Stimulated activated CD4-positive, alpha-beta T cell treated with anti-CD3 and anti-CD28 coated beads, Interleukin-1b, Interleukin-23, amount 100 ng/mL, for 24 hours (primary cell): ENCODE measurements at regions not wholly inside any gene's neighbourhood (a gene's known extent, or its start where the extent isn't known, plus 50 kb on each side); places are given as distances from the start of the nearest gene placed in this dataset.
"Not testable (repeated sequence)": the region's sequence is repeated elsewhere in the genome, so short reads cannot be mapped to it uniquely, and the experiment has no call there.

Source experiments
- DNase-seq, 4 experiments: peaks; one replicate each; pipeline ENCODE4 v3.0.0-alpha.2; 2020; ENCODE audit warnings: low read depth in 4 of 4, low spot score in 1 of 4

GRCh38 chr10:60523371-60523770, 133.7 kb upstream of the ANK3 start:
- DNase-seq, result not testable (repeated sequence)

- DNase-seq, result no peak
These were observed 132.9 kb upstream of the ANK3 start for GRCh38 chr10:60522617-60523016.

DNA sequence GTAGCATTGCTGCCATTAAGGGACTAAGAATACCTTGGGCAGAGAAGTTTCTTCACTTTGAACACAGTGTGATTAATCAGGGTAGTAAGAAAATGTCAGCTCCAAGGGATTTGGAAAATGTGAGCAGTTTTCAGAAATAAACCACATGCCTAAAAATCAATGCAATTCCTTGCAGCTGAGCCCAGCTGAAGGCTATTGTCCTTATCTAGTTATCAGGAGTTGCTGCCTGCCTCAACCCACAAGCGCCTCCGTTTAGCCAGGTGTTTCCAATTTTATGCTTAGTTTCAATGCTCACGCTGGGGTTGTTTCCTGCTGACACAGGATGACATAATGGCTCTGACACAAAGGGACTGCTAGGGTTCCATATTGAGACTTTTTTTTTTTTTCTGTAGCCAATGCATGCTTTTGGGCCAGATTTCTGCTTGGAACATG, 132.3 kb upstream of the ANK3 start:
- no peak for DNase-seq

- no peak for DNase-seq
These were observed 129.1 kb upstream of the ANK3 start for GRCh38 chr10:60518745-60519144.

DNA sequence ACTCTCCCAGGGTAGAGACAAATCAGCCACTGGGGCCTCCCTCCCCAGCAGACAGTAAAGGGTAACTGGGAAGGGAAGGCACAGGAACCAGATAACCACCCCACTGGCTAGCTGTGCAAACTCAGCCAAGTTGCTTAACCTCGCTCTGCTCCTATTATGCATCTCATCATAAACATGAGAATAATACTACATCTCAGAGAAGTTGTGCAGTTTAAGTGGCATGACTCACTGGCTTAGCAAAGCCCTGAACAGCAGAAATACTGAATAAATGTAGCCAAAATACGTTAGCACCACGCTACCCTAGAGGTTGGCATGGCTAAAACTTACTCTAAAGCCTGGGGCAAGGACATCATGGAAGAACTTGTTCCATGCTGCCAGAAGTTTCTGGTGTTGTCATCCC, 128.1 kb upstream of the ANK3 start:
- DNase-seq, result no peak

GRCh38 chr10:60513281-60513680, 123.6 kb upstream of the ANK3 start:
- no peak for DNase-seq

DNA sequence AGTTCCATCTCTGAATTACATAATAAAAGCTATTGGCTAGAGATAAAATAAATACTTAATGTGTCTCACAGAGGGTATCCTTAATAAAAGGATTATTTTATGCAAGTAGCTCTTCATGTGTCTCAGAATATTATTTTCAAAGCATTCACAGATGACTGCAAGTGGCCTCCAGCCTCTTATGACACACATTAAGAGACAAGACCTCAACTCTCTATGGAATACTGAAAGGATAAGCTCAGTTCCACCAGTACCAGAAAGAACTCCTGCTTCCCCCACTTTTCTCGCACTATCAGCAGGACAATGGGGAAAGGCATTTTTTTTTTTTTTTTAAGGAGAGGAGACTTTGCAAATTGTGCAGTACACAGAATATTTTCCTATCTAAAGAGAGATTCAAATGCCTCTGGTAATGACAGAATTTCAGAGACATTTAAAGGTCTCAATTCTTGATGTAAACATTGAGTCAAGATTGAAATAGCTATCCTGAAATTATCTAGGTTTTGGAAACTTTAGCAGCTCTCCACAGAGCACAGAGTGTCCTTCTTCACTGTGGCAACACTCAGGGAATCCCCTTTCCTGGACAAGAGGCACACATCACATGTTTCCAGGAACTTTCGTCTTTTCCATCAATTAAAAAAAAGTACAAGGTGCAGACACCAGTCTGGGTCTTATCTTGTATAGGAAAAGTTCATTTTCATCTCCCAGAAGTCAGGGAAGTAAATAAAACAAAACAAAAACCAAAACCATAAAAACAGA, 122.0 kb upstream of the ANK3 start:
- no peak for DNase-seq

GRCh38 chr10:60508831-60509230, 119.2 kb upstream of the ANK3 start:
- DNase-seq, result no peak

DNA sequence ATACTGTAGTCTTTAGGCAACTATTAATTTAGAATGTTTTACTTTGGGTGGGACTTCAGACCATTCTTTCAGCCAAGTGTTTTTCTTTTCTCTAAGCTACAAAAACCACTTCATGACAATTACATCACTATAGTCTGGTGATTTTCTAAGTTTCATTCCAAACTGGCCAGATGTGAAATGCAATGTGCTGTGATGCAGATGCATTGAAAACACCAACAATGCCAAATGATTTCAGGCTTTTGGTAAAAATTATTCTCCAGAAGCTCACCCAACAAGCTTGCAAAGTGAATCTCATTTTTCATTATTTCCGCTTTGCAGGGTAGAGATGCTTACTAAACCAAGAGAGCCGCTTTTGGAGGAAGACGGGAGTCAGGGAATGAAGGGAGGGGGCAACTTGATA, 118.4 kb upstream of the ANK3 start:
- no peak for DNase-seq

DNA sequence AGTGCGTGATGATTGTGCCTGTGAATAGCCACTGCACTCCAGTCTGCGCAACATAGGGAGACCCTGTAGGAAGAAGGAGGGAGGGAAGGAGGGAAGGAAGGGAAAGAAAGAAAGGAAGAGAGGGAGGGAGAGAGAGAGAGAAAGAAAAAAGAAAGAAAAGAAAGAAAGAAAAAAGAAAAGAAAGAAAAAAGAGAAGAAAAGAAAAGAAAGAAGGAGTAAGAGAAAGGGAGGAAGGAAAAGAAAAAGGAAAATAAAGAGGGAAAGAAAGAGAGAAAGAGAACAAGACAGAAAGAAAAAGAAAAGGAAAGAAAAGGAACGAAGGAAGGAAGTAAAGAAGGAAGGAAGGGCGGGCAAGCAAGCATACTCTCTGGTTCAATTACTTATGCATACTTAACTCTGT, 112.9 kb upstream of the ANK3 start:
- DNase-seq, result no peak

- DNase-seq, result no peak
These were observed 109.3 kb upstream of the ANK3 start for GRCh38 chr10:60498985-60499384.

DNA sequence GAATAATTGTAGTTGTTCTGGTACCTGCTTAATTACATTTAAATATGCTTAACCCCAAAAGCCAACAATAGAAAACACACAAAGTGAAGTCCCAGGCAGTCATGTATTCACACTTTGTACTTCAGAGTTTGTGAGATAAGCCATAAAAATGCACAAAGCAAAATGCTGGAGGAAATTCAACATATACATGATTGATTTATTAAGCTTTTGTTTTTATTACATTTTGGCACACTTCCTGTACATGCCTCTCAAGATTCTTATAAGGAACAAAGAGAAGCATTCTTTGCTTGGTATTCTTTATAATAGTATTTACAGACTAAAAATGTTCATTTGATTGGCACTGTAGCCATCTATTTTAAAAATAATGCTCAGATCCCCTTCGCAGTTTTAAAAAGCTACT, 107.7 kb upstream of the ANK3 start:
- no peak for DNase-seq

- no peak for DNase-seq
These were observed 106.5 kb upstream of the ANK3 start for GRCh38 chr10:60496181-60496580.

DNA sequence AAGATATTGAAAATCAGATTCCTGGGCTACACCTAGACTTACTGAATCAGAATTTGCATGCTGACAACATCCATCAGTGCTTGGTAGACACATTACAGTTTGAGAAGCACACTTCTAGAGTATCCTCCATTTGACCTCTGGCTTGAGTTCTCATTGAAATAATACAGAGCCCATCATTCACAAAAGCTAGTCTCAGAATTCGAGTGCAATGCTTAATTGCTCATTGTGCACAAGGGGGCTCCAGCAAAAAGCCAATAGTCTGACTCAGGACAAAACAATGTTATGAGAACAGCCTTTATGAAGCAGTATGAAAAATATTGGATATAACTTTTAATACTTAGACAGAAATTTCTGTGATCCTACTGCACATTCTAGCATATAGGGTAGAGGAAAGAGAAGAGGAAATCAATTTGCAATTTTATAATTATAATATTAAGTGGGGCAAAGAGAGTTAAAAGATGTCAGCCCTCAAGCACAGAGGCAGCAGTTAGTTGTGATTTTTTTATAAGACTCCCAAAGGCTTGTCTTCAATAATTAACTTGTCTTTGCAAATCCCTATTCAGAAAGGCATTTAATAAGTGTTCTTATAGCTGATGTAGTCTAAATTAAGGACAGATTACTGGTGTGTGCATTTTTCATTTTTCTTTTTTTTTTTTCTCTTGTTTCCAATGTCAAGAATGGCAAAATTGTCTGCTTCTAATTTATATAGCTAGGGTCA, 105.8 kb upstream of the ANK3 start:
- no peak for DNase-seq

- DNase-seq, result no peak
These were observed 105.1 kb upstream of the ANK3 start for GRCh38 chr10:60494774-60495173.

DNA sequence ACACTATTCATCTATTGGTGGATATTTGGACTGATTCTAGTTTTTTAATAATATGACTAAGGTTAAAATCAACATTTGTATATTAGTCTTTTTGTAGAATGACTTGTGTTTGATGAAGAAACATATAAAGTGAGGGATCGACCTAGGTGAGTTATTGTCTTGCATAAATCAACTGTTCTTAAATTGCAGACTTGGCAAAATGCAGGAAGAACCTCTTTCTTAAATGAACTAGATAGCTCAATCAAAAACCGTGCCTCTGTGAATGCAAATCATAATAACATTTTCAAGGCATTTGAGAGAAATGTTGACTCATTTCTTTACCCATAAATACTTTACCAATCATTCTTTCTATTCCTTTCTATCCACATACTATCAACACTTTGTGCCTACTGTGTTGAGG, 101.5 kb upstream of the ANK3 start:
- DNase-seq, result no peak

GRCh38 chr10:60490013-60490412, 100.3 kb upstream of the ANK3 start:
- no peak for DNase-seq

- DNase-seq, result no peak
These were observed 98.5 kb upstream of the ANK3 start for GRCh38 chr10:60488111-60488669.

GRCh38 chr10:60487543-60487942, 97.9 kb upstream of the ANK3 start:
- no peak for DNase-seq

- DNase-seq, result no peak
These were observed 95.3 kb upstream of the ANK3 start for GRCh38 chr10:60485025-60485424.

GRCh38 chr10:60480865-60481563, 91.3 kb upstream of the ANK3 start:
- no peak for DNase-seq
